ENCODE measurements at regions not wholly inside any gene's neighbourhood (a gene's known extent, or its start where the extent isn't known, plus 50 kb on each side); places are given as distances from the start of the nearest gene placed in this dataset.

DNA sequence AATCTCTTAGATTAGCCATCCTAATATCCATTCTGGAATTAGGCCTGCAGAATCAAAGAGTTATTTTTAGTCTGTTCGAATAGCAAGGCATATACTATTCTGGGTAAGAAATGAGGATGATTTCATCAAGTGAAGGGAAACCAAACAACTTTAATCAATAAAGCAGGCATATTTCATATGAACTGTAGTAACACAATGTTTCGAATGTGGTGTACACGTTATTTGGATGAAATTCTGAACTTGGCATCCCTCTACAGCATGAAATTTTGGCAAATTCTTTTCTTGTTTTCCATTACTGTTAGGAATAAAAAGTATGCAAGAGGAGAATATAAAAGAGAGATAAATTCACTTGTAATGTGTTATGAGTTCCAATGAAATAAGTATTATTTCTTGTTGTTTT is 1233.3 kb upstream of the SEL1L start:
- no peak overlapping the region for H3K27ac ChIP-seq (ENCODE audit: insufficient read depth, low read depth, low read length)
- H3K4me1 ChIP-seq (ENCODE audit: control insufficient read depth, extremely low read depth, insufficient read depth, low read length): no peaks in the 10 kb centered on the region
- no peak for TF ChIP-seq JUN (IDR thresholded peaks at IDR 0.05; ENCODE audit: borderline replicate concordance, insufficient read depth, insufficient read length, low read depth)
- TF ChIP-seq MYC (IDR thresholded peaks at IDR 0.05; ENCODE audit: low read depth, low read length): no peak
- TF ChIP-seq, protein P1, sequence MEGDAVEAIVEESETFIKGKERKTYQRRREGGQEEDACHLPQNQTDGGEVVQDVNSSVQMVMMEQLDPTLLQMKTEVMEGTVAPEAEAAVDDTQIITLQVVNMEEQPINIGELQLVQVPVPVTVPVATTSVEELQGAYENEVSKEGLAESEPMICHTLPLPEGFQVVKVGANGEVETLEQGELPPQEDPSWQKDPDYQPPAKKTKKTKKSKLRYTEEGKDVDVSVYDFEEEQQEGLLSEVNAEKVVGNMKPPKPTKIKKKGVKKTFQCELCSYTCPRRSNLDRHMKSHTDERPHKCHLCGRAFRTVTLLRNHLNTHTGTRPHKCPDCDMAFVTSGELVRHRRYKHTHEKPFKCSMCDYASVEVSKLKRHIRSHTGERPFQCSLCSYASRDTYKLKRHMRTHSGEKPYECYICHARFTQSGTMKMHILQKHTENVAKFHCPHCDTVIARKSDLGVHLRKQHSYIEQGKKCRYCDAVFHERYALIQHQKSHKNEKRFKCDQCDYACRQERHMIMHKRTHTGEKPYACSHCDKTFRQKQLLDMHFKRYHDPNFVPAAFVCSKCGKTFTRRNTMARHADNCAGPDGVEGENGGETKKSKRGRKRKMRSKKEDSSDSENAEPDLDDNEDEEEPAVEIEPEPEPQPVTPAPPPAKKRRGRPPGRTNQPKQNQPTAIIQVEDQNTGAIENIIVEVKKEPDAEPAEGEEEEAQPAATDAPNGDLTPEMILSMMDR (IDR thresholded peaks at IDR 0.05; ENCODE audit: extremely low read depth in 1 of 2, insufficient read depth in 1 of 2, low read depth in 1 of 2, low read length in 2 of 2): no peak
- TF ChIP-seq, protein P2, sequence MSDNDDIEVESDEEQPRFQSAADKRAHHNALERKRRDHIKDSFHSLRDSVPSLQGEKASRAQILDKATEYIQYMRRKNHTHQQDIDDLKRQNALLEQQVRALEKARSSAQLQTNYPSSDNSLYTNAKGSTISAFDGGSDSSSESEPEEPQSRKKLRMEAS (IDR thresholded peaks at IDR 0.05; ENCODE audit: insufficient read depth, insufficient read length): no peak
- no peak for TF ChIP-seq POLR2AphosphoS5 (IDR thresholded peaks at IDR 0.05; ENCODE audit: insufficient read depth, low read depth, low read length)
- no peak for TF ChIP-seq EZH2 (IDR thresholded peaks at IDR 0.05; ENCODE audit: borderline replicate concordance, low read depth, low read length, severe bottlenecking)
- no peak for TF ChIP-seq GATA2 (IDR thresholded peaks at IDR 0.05; ENCODE audit: insufficient read depth, insufficient read length, low read depth, low read length)
- no peak for TF ChIP-seq FOS (IDR thresholded peaks at IDR 0.05; ENCODE audit: borderline replicate concordance, insufficient read depth, low read length)
- no peak for TF ChIP-seq POLR2A (IDR thresholded peaks at IDR 0.05; ENCODE audit: low read depth, low read length)
- intact Hi-C loops (cut with micrococcal nuclease) (no loop called here), dilution Hi-C loops (cut with MboI; ENCODE audit: extremely low pct_ligation_motif_present, low sequenced_read_pairs) (no loop called here)
- ChIA-PET POLR2A (no interaction called here), CTCF (no interaction called here)
- no TSS peak for BruUV-seq (replicated peaks)
- DNase-seq (ENCODE audit: low read depth, low spot score) (no peak), FAIRE-seq (no peak)
- no peak overlapping the region for H2AFZ ChIP-seq (ENCODE audit: low read depth, low read length)
- H3K79me2 ChIP-seq (ENCODE audit: control insufficient read depth, insufficient read depth, low read length): no peaks in the 10 kb centered on the region
- H4K20me1 ChIP-seq (replicated peaks; ENCODE audit: control insufficient read depth, extremely low read depth, insufficient read depth, low read length): no peaks in the 10 kb centered on the region
- no peaks in the 10 kb centered on the region for H3K36me3 ChIP-seq (ENCODE audit: control insufficient read depth in 2 of 2, extremely low read depth in 1 of 2, insufficient read depth in 2 of 2, low read length in 2 of 2)
- no peak overlapping the region for H3K9ac ChIP-seq (replicated peaks; ENCODE audit: extremely low read depth, insufficient read depth, low read length)
- peaks cover 3% of the 10 kb centered on the region for H3K9me3 ChIP-seq (replicated peaks; ENCODE audit: control insufficient read depth, insufficient read depth, low read length)
- no peak overlapping the region for H3K4me2 ChIP-seq (ENCODE audit: insufficient read depth, low read length)
- H3K27me3 ChIP-seq (ENCODE audit: control insufficient read depth in 2 of 2, insufficient read depth in 2 of 2, low read length in 2 of 2): no peaks in the 10 kb centered on the region
- no peak overlapping the region for H3K4me3 ChIP-seq (replicated peaks in 1 of 3; ENCODE audit: insufficient read depth in 1 of 3, low read depth in 1 of 3, low read length in 3 of 3)
- H3K9me1 ChIP-seq (replicated peaks; ENCODE audit: control insufficient read depth, extremely low read depth, insufficient read depth, low read length): no peaks in the 10 kb centered on the region
